Mucosa of descending colon (tissue), 3 donors: ENCODE measurements at regions not wholly inside any gene's neighbourhood (a gene's known extent, or its start where the extent isn't known, plus 50 kb on each side); places are given as distances from the start of the nearest gene placed in this dataset.
"Not testable (repeated sequence)": the region's sequence is repeated elsewhere in the genome, so short reads cannot be mapped to it uniquely, and the experiment has no call there.

Experiments used
- ATAC-seq: fragments of 200-7000 bp; cut with Tn5 transposase; one replicate; pipeline ENCODE4 v1.9.1; 2020; ENCODE audit warnings: mild to moderate bottlenecking, moderate library complexity
- DNase-seq, 3 donors: peaks; one replicate each; pipeline ENCODE4 v3.0.0-alpha.2; 2020
- H3K36me3 ChIP-seq: fragments of 200-600 bp; one replicate; pipeline ENCODE4 v1.8.0; 2021; ENCODE audit warnings: low read depth, mild to moderate bottlenecking
- H3K4me1 ChIP-seq: fragments of 200-600 bp; one replicate; pipeline ENCODE4 v1.8.0; 2021; ENCODE audit warnings: low read depth, mild to moderate bottlenecking
- H3K4me3 ChIP-seq: fragments of 200-600 bp; one replicate; pipeline ENCODE4 v1.8.0; 2021; ENCODE audit warnings: mild to moderate bottlenecking
- H3K9me3 ChIP-seq: fragments of 200-600 bp; one replicate; pipeline ENCODE4 v1.8.0; 2021; ENCODE audit warnings: mild to moderate bottlenecking
- CTCF ChIP-seq: fragments of 200-600 bp; IDR thresholded peaks from one replicate; pipeline ENCODE4 v1.8.0; 2022; ENCODE audit warnings: antibody characterized with exemption, mild to moderate bottlenecking
- intact Hi-C, 2 donors: fragments of 100-400 bp; cut with DNase I in 1 of 2; cut with micrococcal nuclease in 1 of 2; formaldehyde crosslinking; loops; one replicate each; pipeline versions ENCODE4 v1.11.0 to v1.11.1; 2022; cut with DNase I, micrococcal nuclease
- donor health status: DM: no; HTN: no; CAD: no; lungs with moderate emphysema.
- donor health status: DM: no; HTN: no; CAD: no.
- donor health status: DM: no; HTN: yes; CAD: no.

DNA sequence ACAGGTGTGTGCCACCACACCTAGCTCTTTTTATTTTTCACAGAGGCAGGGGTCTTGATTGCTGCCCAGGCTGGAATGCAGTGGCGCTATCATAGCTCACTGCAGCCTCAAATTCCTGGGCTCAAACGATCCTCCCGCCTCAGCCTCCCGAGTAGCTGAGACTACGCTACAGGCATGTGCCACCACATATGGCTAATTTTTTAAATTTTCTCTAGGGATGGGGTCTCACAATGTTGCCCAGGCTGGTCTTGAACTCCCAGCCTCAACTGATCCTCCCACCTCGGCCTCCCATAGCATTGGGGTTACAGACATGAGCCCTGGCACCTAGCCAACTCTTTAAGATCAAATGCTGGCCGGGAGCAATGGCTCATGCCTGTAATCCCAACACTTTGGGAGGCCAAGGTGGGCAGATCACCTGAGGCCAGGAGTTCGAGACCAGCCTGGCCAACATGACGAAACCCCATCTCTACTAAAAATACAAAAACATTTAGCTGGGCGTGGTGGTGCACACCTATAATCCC lies 50.6 kb upstream of the MYL10 start:
- not testable (repeated sequence) for H3K9me3 ChIP-seq, DNase-seq, H3K36me3 ChIP-seq, ATAC-seq, H3K4me3 ChIP-seq, H3K4me1 ChIP-seq
- intact Hi-C loops = loop anchor here in 1 of 2 donors (10.0 kb wide), 1 partner anchor 135 kb away; the partner anchor contains the start of gene CUX1

- intact Hi-C loops = loop anchor here in 1 of 2 donors (10.0 kb wide), 1 partner anchor 134 kb away; the partner anchor contains the start of gene CUX1
- no peaks in the 10 kb centered on the region for H3K9me3 ChIP-seq
- no peaks in the 10 kb centered on the region for H3K36me3 ChIP-seq
- TF ChIP-seq CTCF = no peak
- H3K4me1 ChIP-seq = no peaks in the 10 kb centered on the region
- DNase-seq = no peak
- H3K4me3 ChIP-seq = no peak overlapping the region
- ATAC-seq = no peak
Measured at GRCh38 chr7:101680406-101681145, 51.5 kb upstream of the MYL10 start.

GRCh38 chr7:101681170-101682007 lies 52.3 kb upstream of the MYL10 start:
- no peaks in the 10 kb centered on the region for H3K36me3 ChIP-seq
- H3K9me3 ChIP-seq = no peaks in the 10 kb centered on the region
- H3K4me1 ChIP-seq = no peaks in the 10 kb centered on the region
- H3K4me3 ChIP-seq = no peak overlapping the region
- intact Hi-C loops = loop anchor here in 1 of 2 donors (10.0 kb wide), 1 partner anchor 133 kb away; the partner anchor contains the start of gene CUX1
- peak; percentile 73 for ATAC-seq
- DNase-seq = no peak
- TF ChIP-seq CTCF = no peak

DNA sequence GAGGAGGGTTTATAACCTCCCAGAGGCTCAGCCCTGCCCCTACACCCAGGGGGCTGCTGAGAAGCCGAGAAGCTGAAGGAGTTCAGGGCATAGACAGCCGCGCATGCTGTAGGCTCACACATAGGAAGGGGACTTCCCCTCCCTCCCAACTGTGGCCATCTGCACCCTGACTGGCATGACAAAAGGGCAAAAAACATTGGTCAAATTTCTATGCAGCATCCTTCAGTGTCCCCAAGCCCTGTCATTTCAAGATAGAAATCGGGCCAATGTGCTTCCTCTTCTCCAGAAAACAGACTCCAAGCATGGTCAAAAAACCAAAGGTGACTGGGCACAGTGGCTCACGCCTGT lies 55.9 kb upstream of the MYL10 start:
- DNase-seq = no peak
- Histone ChIP-seq H3K4me3 (no peak overlapping the region), H3K4me1 (peaks cover 6% of the 10 kb centered on the region), H3K36me3 (no peaks in the 10 kb centered on the region), H3K9me3 (no peaks in the 10 kb centered on the region)
- intact Hi-C loops = loop anchor here in 1 of 2 donors (5.0 to 10.0 kb wide), 2 partner anchors 130 to 552 kb away; partner anchors contain the start of gene CUX1
- no peak for ATAC-seq
- TF ChIP-seq CTCF = no peak

DNA sequence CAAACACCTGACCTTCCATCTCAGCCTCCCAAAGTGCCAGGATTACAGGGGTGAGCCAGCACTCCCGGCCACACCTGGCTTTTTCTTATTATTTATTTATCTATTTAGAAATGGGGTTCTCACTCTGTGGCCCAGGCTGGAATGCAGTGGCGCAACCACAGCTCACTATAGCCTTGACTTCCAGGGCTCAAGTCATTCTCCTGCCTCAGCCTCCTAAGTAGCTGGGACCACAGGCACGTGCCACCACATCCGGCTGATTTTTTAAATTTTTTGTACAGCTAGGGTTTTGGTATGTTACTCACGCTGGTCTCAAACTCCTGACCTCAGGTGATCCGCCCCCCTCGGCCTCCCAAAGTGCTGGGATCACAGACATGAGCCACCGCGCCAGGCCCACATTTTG lies 56.9 kb upstream of the MYL10 start:
- H3K4me3 ChIP-seq = no peak overlapping the region
- ATAC-seq (no peak), DNase-seq (no peak)
- H3K4me1 ChIP-seq = peaks cover 6% of the 10 kb centered on the region
- no peak for TF ChIP-seq CTCF
- H3K36me3 ChIP-seq = no peaks in the 10 kb centered on the region
- intact Hi-C loops = loop anchor here in 1 of 2 donors (5.0 to 10.0 kb wide), 2 partner anchors 129 to 551 kb away; partner anchors contain the start of gene CUX1
- H3K9me3 ChIP-seq = no peaks in the 10 kb centered on the region
